Transverse colon (tissue), 4 donors: ENCODE measurements at regions not wholly inside any gene's neighbourhood (a gene's known extent, or its start where the extent isn't known, plus 50 kb on each side); places are given as distances from the start of the nearest gene placed in this dataset.

ENCODE experiments used
- POLR2A ChIP-seq: fragments of 450-650 bp; IDR thresholded peaks from one replicate; pipeline ENCODE4 v1.6.1; 2016; ENCODE audit warnings: antibody characterized with exemption, mild to moderate bottlenecking, moderate library complexity
- POLR2AphosphoS5 ChIP-seq, 3 donors: sonication (generic); formaldehyde crosslinking; IDR thresholded peaks; one replicate each; pipeline ENCODE4 v1.6.1; 2016; ENCODE audit warnings: antibody characterized with exemption in 3 of 3
- TF ChIP-seq, protein P1 (sequence below), 5 experiments: fragments of 200-600 bp in 3 of 5; fragments of 450-650 bp in 2 of 5; sonication (generic) in 3 of 5; IDR thresholded peaks; 1 replicate in 2 of 5; 2 replicates in 3 of 5; pipeline ENCODE4 v1.5.1; 2016 to 2017; ENCODE audit warnings: antibody characterized with exemption in 5 of 5, inconsistent platforms in 3 of 5, mild to moderate bottlenecking in 2 of 5, moderate library complexity in 1 of 5

DNA sequence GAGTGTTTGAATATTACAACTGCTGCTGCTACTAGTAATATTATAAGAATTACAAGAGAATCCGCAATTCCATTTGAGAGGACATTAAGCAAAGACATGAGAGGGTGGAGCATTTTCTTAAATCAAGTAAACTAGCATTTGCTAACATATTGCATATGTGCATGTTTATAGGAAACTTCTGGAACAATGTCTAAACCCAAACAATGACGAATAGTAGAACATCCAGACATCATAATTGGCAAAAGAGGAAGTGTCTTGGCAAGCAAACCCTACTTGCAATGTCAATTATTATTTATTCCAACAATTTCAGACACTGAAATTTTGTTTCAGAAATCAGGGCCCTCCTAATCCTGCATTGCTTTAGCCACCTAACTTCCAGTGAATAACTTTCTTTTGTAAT is 1155.3 kb upstream of the GJE1 start:
- TF ChIP-seq, protein P1, sequence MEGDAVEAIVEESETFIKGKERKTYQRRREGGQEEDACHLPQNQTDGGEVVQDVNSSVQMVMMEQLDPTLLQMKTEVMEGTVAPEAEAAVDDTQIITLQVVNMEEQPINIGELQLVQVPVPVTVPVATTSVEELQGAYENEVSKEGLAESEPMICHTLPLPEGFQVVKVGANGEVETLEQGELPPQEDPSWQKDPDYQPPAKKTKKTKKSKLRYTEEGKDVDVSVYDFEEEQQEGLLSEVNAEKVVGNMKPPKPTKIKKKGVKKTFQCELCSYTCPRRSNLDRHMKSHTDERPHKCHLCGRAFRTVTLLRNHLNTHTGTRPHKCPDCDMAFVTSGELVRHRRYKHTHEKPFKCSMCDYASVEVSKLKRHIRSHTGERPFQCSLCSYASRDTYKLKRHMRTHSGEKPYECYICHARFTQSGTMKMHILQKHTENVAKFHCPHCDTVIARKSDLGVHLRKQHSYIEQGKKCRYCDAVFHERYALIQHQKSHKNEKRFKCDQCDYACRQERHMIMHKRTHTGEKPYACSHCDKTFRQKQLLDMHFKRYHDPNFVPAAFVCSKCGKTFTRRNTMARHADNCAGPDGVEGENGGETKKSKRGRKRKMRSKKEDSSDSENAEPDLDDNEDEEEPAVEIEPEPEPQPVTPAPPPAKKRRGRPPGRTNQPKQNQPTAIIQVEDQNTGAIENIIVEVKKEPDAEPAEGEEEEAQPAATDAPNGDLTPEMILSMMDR (IDR thresholded peaks at IDR 0.05), result no peak
- no peak for TF ChIP-seq POLR2A
- no peak for TF ChIP-seq POLR2AphosphoS5 (IDR thresholded peaks at IDR 0.05)
